Mesodermal cell (in vitro differentiated cells): ENCODE measurements at regions not wholly inside any gene's neighbourhood (a gene's known extent, or its start where the extent isn't known, plus 50 kb on each side); places are given as distances from the start of the nearest gene placed in this dataset.

Experiments
- H3K27ac ChIP-seq: 2 replicates; pipeline ENCODE4 v1.7.0; 2013; ENCODE audit warnings: mild to moderate bottlenecking, low read depth, low read length, moderate library complexity; ENCODE audit not compliant: severe bottlenecking
- H3K36me3 ChIP-seq: 2 replicates; pipeline ENCODE4 v1.7.1; 2013; ENCODE audit warnings: mild to moderate bottlenecking, low read length, moderate library complexity; ENCODE audit not compliant: control insufficient read depth, insufficient read depth
- H3K4me1 ChIP-seq: one replicate; pipeline ENCODE4 v1.7.1; 2013; ENCODE audit warnings: mild to moderate bottlenecking, low read length; ENCODE audit not compliant: insufficient read depth, control insufficient read depth, poor library complexity, severe bottlenecking
- H3K4me3 ChIP-seq: 2 replicates; pipeline ENCODE4 v1.7.0; 2013; ENCODE audit warnings: low read length, control low read depth, mild to moderate bottlenecking; ENCODE audit not compliant: insufficient read depth, poor library complexity, severe bottlenecking; ENCODE audit errors: extremely low read depth
- H3K9me3 ChIP-seq: 2 replicates; pipeline ENCODE4 v1.7.1; 2013; ENCODE audit warnings: mild to moderate bottlenecking, low read length, moderate library complexity; ENCODE audit not compliant: control insufficient read depth
- WGBS, 2 experiments: methylation state at CpG; one replicate each; pipeline ENCODE4 v1.1.5; 2013; ENCODE audit warnings: missing lambda C conversion rate in 2 of 2; ENCODE audit not compliant: insufficient coverage in 2 of 2; 5-methylcytosine and 5-hydroxymethylcytosine counted together

- WGBS, 2 experiments: 92 to 94% methylated on average over 12 to 14 of the region's 16 CpGs
- Histone ChIP-seq H3K9me3 (no peaks in the 10 kb centered on the region), H3K4me1 (peaks cover 3% of the 10 kb centered on the region), H3K36me3 (no peaks in the 10 kb centered on the region), H3K27ac (no peak overlapping the region), H3K4me3 (no peak overlapping the region)
Measured at GRCh38 chr1:232376632-232377493, 253.1 kb downstream of the SIPA1L2 start.

- no peak overlapping the region for H3K4me3 ChIP-seq
- WGBS, 2 experiments: 90 to 96% methylated on average over 11 of the region's 11 CpGs
- H3K27ac ChIP-seq: no peak overlapping the region
- no peaks in the 10 kb centered on the region for H3K9me3 ChIP-seq
- H3K4me1 ChIP-seq: no peaks in the 10 kb centered on the region
- no peaks in the 10 kb centered on the region for H3K36me3 ChIP-seq
Measured at GRCh38 chr1:232372841-232373440, 257.0 kb downstream of the SIPA1L2 start.

GRCh38 chr1:232372431-232372830 is 257.5 kb downstream of the SIPA1L2 start:
- Histone ChIP-seq H3K4me3 (no peak overlapping the region), H3K36me3 (no peaks in the 10 kb centered on the region), H3K9me3 (no peaks in the 10 kb centered on the region), H3K27ac (no peak overlapping the region), H3K4me1 (no peaks in the 10 kb centered on the region)
- WGBS, 2 experiments: 89 to 96% methylated on average over 8 to 13 of the region's 13 CpGs

- H3K4me1 ChIP-seq: no peaks in the 10 kb centered on the region
- 96 to 97% methylated on average over 7 to 9 of the region's 11 CpGs for WGBS, 2 experiments
- H3K4me3 ChIP-seq: no peak overlapping the region
- no peaks in the 10 kb centered on the region for H3K9me3 ChIP-seq
- H3K36me3 ChIP-seq: no peaks in the 10 kb centered on the region
- H3K27ac ChIP-seq: no peak overlapping the region
Measured at GRCh38 chr1:232369451-232370296, 260.3 kb downstream of the SIPA1L2 start.

- no peaks in the 10 kb centered on the region for H3K4me1 ChIP-seq
- no peak overlapping the region for H3K27ac ChIP-seq
- no peak overlapping the region for H3K4me3 ChIP-seq
- no peaks in the 10 kb centered on the region for H3K36me3 ChIP-seq
- 92% methylated on average over 1 of the region's 2 CpGs; no CpG with 5 or more reads in 1 of the 2 experiments for WGBS, 2 experiments
- H3K9me3 ChIP-seq: no peaks in the 10 kb centered on the region
Measured at GRCh38 chr1:232368821-232369321, 261.1 kb downstream of the SIPA1L2 start.

- no peaks in the 10 kb centered on the region for H3K4me1 ChIP-seq
- no peak overlapping the region for H3K4me3 ChIP-seq
- H3K9me3 ChIP-seq: no peaks in the 10 kb centered on the region
- 63 to 67% methylated on average over 3 to 4 of the region's 4 CpGs for WGBS, 2 experiments
- no peak overlapping the region for H3K27ac ChIP-seq
- no peaks in the 10 kb centered on the region for H3K36me3 ChIP-seq
Measured at GRCh38 chr1:232367293-232367692, 262.6 kb downstream of the SIPA1L2 start.

- Histone ChIP-seq H3K9me3 (no peaks in the 10 kb centered on the region), H3K27ac (no peak overlapping the region), H3K36me3 (no peaks in the 10 kb centered on the region), H3K4me1 (no peaks in the 10 kb centered on the region), H3K4me3 (no peak overlapping the region)
- WGBS, 2 experiments: 100% methylated on average over 1 of the region's 3 CpGs; no CpG with 5 or more reads in 1 of the 2 experiments
Measured at GRCh38 chr1:232364654-232365382, 265.1 kb downstream of the SIPA1L2 start.

GRCh38 chr1:232363008-232363407 is 266.9 kb downstream of the SIPA1L2 start:
- no peak overlapping the region for H3K4me3 ChIP-seq
- no peaks in the 10 kb centered on the region for H3K9me3 ChIP-seq
- no peak overlapping the region for H3K27ac ChIP-seq
- H3K36me3 ChIP-seq: no peaks in the 10 kb centered on the region
- no peaks in the 10 kb centered on the region for H3K4me1 ChIP-seq
- WGBS, 2 experiments: 100% methylated on average over 1 of the region's 2 CpGs; no CpG with 5 or more reads in 1 of the 2 experiments

GRCh38 chr1:232357416-232357815 is 272.5 kb downstream of the SIPA1L2 start:
- 83 to 95% methylated on average over 6 of the region's 6 CpGs for WGBS, 2 experiments
- Histone ChIP-seq H3K4me1 (no peaks in the 10 kb centered on the region), H3K27ac (no peak overlapping the region), H3K36me3 (no peaks in the 10 kb centered on the region), H3K4me3 (no peak overlapping the region), H3K9me3 (no peaks in the 10 kb centered on the region)
